ENCODE measurements at regions not wholly inside any gene's neighbourhood (a gene's known extent, or its start where the extent isn't known, plus 50 kb on each side); places are given as distances from the start of the nearest gene placed in this dataset.
"Not testable (repeated sequence)": the region's sequence is repeated elsewhere in the genome, so short reads cannot be mapped to it uniquely, and the experiment has no call there.

DNA sequence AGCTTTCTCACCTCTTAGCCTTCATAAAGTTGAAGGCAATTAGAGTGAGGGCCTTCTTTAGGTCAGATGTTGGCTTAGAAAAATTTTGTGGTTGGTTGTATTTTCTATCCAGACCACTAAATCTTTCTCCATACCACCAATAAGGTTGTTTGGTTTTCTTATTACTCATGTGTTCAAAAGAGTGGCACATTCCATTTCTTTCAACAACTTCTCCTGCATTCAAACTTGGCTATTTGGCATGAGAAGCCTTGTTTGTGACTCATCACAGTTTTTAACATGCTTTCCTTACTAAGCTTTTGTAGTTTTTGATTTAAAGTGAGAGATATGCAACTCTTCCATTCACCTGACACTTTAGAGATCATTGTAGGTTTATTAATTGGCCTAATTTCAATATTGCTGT lies 949.6 kb downstream of the TBC1D32 start:
- no peaks in the 10 kb centered on the region for H3K9me3 ChIP-seq
- intact Hi-C loops (cut with DNase I), result no loop called here
- no peaks in the 10 kb centered on the region for H3K36me3 ChIP-seq
- DNase-seq, result no peak
- H3K27ac ChIP-seq, result no peak overlapping the region
- no peaks in the 10 kb centered on the region for H3K27me3 ChIP-seq
- H3K4me1 ChIP-seq, result no peaks in the 10 kb centered on the region
- no peak for TF ChIP-seq EP300 (IDR thresholded peaks at IDR 0.05)
- no peak for TF ChIP-seq POLR2AphosphoS5 (IDR thresholded peaks at IDR 0.05)
- TF ChIP-seq POLR2A (IDR thresholded peaks at IDR 0.05), result no peak
- TF ChIP-seq, protein P1, sequence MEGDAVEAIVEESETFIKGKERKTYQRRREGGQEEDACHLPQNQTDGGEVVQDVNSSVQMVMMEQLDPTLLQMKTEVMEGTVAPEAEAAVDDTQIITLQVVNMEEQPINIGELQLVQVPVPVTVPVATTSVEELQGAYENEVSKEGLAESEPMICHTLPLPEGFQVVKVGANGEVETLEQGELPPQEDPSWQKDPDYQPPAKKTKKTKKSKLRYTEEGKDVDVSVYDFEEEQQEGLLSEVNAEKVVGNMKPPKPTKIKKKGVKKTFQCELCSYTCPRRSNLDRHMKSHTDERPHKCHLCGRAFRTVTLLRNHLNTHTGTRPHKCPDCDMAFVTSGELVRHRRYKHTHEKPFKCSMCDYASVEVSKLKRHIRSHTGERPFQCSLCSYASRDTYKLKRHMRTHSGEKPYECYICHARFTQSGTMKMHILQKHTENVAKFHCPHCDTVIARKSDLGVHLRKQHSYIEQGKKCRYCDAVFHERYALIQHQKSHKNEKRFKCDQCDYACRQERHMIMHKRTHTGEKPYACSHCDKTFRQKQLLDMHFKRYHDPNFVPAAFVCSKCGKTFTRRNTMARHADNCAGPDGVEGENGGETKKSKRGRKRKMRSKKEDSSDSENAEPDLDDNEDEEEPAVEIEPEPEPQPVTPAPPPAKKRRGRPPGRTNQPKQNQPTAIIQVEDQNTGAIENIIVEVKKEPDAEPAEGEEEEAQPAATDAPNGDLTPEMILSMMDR (IDR thresholded peaks at IDR 0.05), result no peak
- no peak overlapping the region for H3K4me3 ChIP-seq

DNA sequence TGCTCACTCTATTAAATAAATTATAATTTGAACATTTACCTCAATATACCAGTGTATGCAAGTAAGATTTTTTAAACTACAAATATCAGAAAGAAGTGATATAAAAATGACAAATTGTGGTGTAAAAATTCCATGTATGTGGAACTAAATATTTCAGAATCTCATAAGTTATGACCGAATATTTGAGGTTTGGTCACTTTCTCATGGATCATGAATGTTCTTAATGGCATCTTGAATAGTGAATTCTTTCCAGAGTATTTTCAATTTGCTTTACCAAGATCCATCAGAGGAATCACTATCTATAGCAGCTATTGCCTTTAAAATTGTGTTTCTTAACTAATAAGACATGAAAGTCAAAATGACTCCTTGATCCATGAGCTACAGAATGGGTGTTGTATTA lies 950.6 kb downstream of the TBC1D32 start:
- no peak overlapping the region for H3K27ac ChIP-seq
- H3K36me3 ChIP-seq, result no peaks in the 10 kb centered on the region
- H3K4me3 ChIP-seq, result no peak overlapping the region
- no peak for DNase-seq
- no peaks in the 10 kb centered on the region for H3K4me1 ChIP-seq
- intact Hi-C loops (cut with DNase I), result no loop called here
- no peaks in the 10 kb centered on the region for H3K9me3 ChIP-seq
- TF ChIP-seq, protein P1 (IDR thresholded peaks at IDR 0.05), result no peak
- no peak for TF ChIP-seq POLR2AphosphoS5 (IDR thresholded peaks at IDR 0.05)
- TF ChIP-seq EP300 (IDR thresholded peaks at IDR 0.05), result no peak
- TF ChIP-seq POLR2A (IDR thresholded peaks at IDR 0.05), result no peak
- no peaks in the 10 kb centered on the region for H3K27me3 ChIP-seq
- 83 to 89% methylated on average over 1 of the region's 1 CpG for WGBS, 2 donors

DNA sequence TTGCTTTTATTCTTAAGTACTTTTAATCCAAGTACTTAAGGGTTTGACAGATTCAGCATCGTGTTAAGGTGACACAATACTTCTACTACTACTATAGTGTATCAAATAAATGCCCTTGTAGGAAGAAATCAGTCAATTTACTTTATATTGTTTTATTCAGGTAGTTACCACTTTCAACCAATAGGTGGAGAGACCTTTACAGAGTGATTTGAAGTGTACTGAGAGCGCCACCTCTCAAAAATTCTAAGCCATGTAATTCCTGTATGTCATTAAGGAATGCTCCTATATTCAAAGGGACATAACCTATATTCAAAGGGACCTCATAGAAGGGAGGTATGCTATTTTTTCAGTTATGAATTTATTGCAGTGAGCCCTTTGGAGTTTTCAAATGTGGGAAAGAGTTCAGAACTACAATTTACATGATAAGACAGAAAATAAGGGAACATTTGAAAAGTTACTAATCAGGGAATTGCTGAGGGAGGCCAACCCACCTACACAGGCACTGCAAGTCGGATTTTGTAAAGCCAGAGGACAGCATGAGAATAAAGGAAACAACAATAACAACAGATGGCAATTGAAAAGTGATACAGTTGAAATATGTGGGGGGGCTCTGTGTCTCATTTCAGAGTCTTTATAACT lies 955.6 kb downstream of the TBC1D32 start:
- 31 to 32% methylated on average over 3 of the region's 3 CpGs for WGBS, 2 donors
- no peak for TF ChIP-seq POLR2A (IDR thresholded peaks at IDR 0.05)
- TF ChIP-seq, protein P1 (IDR thresholded peaks at IDR 0.05), result no peak
- TF ChIP-seq POLR2AphosphoS5 (IDR thresholded peaks at IDR 0.05), result no peak
- TF ChIP-seq EP300 (IDR thresholded peaks at IDR 0.05), result no peak
- Histone ChIP-seq H3K4me3 (no peak overlapping the region), H3K9me3 (no peaks in the 10 kb centered on the region), H3K27ac (no peak overlapping the region), H3K4me1 (no peaks in the 10 kb centered on the region), H3K36me3 (no peaks in the 10 kb centered on the region), H3K27me3 (no peaks in the 10 kb centered on the region)
- intact Hi-C loops (cut with DNase I), result no loop called here
- no peak for DNase-seq

DNA sequence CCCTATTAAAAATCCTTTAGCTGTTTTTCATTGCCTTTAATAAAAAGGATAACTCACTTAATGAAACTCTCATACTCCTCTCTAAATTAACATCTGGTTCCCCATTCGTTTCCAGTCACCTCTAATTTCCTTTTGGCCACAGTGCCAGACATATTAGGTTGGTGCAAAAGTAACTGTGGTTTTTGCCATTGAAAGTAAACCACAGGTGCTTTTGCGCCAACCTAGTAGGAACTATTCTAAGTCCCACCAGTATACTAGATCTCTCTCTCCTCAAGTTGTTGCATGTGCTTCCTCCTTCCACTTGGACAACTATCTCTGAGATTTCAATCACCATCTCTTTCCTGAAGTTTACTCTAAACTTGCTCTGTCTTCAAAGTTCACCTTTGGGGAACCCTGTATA lies 961.1 kb downstream of the TBC1D32 start:
- Histone ChIP-seq H3K9me3 (no peaks in the 10 kb centered on the region), H3K36me3 (no peaks in the 10 kb centered on the region), H3K27me3 (no peaks in the 10 kb centered on the region), H3K4me1 (no peaks in the 10 kb centered on the region), H3K4me3 (no peak overlapping the region), H3K27ac (no peak overlapping the region)
- no peak for DNase-seq
- intact Hi-C loops (cut with DNase I), result no loop called here
- TF ChIP-seq EP300 (IDR thresholded peaks at IDR 0.05) (no peak), POLR2AphosphoS5 (IDR thresholded peaks at IDR 0.05) (no peak), POLR2A (IDR thresholded peaks at IDR 0.05) (no peak)
- TF ChIP-seq, protein P1 (IDR thresholded peaks at IDR 0.05), result no peak
- 55 to 65% methylated on average over 2 of the region's 2 CpGs for WGBS, 2 donors

DNA sequence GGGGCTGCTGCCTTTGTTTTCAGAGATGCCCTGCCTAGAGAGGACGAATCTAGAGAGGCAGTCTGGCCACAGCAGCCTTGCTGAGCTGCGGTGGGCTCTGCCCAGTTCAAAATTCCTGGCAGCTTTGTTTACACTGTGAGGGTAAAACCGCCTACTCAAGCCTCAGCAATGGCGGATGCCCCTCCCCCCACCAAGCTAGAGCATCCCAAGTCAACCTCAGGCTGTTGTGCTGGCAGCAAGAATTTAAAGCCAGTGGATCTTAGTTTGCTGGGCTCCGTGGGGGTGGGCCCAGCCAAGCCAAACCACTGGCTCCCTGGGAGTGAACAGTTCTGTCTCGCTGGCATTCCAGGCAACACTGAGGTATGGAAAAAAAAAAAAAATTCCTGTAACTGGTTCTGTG lies 970.9 kb downstream of the TBC1D32 start:
- 59 to 65% methylated on average over 6 of the region's 6 CpGs for WGBS, 2 donors
- Histone ChIP-seq H3K27ac (no peak overlapping the region), H3K4me1 (no peaks in the 10 kb centered on the region), H3K4me3 (no peak overlapping the region), H3K27me3 (no peaks in the 10 kb centered on the region), H3K36me3 (no peaks in the 10 kb centered on the region), H3K9me3 (peaks cover 0 to 7% (median 1%) of the 10 kb centered on the region in 4 donors)
- DNase-seq, result no peak
- intact Hi-C loops (cut with DNase I), result no loop called here
- TF ChIP-seq EP300 (IDR thresholded peaks at IDR 0.05), result no peak
- TF ChIP-seq, protein P1 (IDR thresholded peaks at IDR 0.05), result no peak
- TF ChIP-seq POLR2AphosphoS5 (IDR thresholded peaks at IDR 0.05), result no peak
- no peak for TF ChIP-seq POLR2A (IDR thresholded peaks at IDR 0.05)

DNA sequence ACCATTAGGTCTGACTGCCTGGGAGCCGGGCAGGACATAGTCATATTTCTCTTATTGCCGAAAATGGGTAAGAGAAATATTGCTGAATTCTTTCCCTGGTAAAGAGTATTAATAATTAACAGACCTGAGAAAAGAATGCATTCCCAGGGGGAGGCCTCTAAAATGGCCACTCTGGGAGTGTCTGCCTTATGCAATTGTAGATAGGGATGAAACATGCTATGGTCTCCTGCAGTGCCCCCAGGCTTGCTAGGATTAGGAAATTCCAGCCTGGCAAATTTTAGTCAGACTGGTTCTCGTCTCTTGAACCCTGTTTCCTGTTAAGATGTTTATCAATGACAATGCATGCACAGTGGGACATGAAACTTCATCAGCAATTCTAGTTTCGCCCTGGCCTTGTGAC lies 975.7 kb downstream of the TBC1D32 start:
- H3K9me3 ChIP-seq; H3K36me3 ChIP-seq; H3K4me1 ChIP-seq; H3K27ac ChIP-seq; H3K4me3 ChIP-seq; intact Hi-C loops (cut with DNase I); DNase-seq; H3K27me3 ChIP-seq: not testable (repeated sequence)
- WGBS, 2 donors, result 85 to 86% methylated on average over 4 of the region's 4 CpGs

Data from sigmoid colon (tissue), 6 donors.